ENCODE measurements at regions not wholly inside any gene's neighbourhood (a gene's known extent, or its start where the extent isn't known, plus 50 kb on each side); places are given as distances from the start of the nearest gene placed in this dataset.
A peak's percentile ranks its signal among the peaks of the same experiment; 100 is the strongest.

- DNase-seq (ENCODE audit: low spot score) (no peak), ATAC-seq (ENCODE audit: low read depth) (no peak)
- no peak for TF ChIP-seq CTCF (IDR thresholded peaks at IDR 0.05; ENCODE audit: poor library complexity, severe bottlenecking)
- H3K9me3 ChIP-seq (ENCODE audit: severe bottlenecking), result no peaks in the 10 kb centered on the region
- no peaks in the 10 kb centered on the region for H3K36me3 ChIP-seq (ENCODE audit: low read depth)
- no peak overlapping the region for H3K4me3 ChIP-seq (ENCODE audit: severe bottlenecking)
- H3K4me1 ChIP-seq (ENCODE audit: insufficient read depth, poor library complexity, severe bottlenecking), result no peaks in the 10 kb centered on the region
- H3K27ac ChIP-seq (ENCODE audit: poor library complexity, severe bottlenecking), result no peak overlapping the region
- H3K27me3 ChIP-seq (ENCODE audit: insufficient read depth, poor library complexity, severe bottlenecking), result no peaks in the 10 kb centered on the region
Observed at GRCh38 chr13:30134578-30134977, 172.8 kb downstream of the KATNAL1 start.

GRCh38 chr13:30133996-30134395 lies 173.4 kb downstream of the KATNAL1 start:
- Histone ChIP-seq H3K27ac (ENCODE audit: poor library complexity, severe bottlenecking) (no peak overlapping the region), H3K27me3 (ENCODE audit: insufficient read depth, poor library complexity, severe bottlenecking) (no peaks in the 10 kb centered on the region), H3K4me3 (ENCODE audit: severe bottlenecking) (no peak overlapping the region), H3K9me3 (ENCODE audit: severe bottlenecking) (no peaks in the 10 kb centered on the region), H3K4me1 (ENCODE audit: insufficient read depth, poor library complexity, severe bottlenecking) (no peaks in the 10 kb centered on the region), H3K36me3 (ENCODE audit: low read depth) (no peaks in the 10 kb centered on the region)
- DNase-seq (ENCODE audit: low spot score) (no peak), ATAC-seq (ENCODE audit: low read depth) (no peak)
- no peak for TF ChIP-seq CTCF (IDR thresholded peaks at IDR 0.05; ENCODE audit: poor library complexity, severe bottlenecking)

GRCh38 chr13:30133554-30133912 lies 173.8 kb downstream of the KATNAL1 start:
- TF ChIP-seq CTCF (IDR thresholded peaks at IDR 0.05; ENCODE audit: poor library complexity, severe bottlenecking), result no peak
- ATAC-seq (ENCODE audit: low read depth) (no peak), DNase-seq (ENCODE audit: low spot score) (no peak)
- Histone ChIP-seq H3K27ac (ENCODE audit: poor library complexity, severe bottlenecking) (no peak overlapping the region), H3K27me3 (ENCODE audit: insufficient read depth, poor library complexity, severe bottlenecking) (no peaks in the 10 kb centered on the region), H3K36me3 (ENCODE audit: low read depth) (no peaks in the 10 kb centered on the region), H3K9me3 (ENCODE audit: severe bottlenecking) (no peaks in the 10 kb centered on the region), H3K4me1 (ENCODE audit: insufficient read depth, poor library complexity, severe bottlenecking) (no peaks in the 10 kb centered on the region), H3K4me3 (ENCODE audit: severe bottlenecking) (no peak overlapping the region)

- Histone ChIP-seq H3K27me3 (ENCODE audit: insufficient read depth, poor library complexity, severe bottlenecking) (no peaks in the 10 kb centered on the region), H3K27ac (ENCODE audit: poor library complexity, severe bottlenecking) (no peak overlapping the region), H3K4me1 (ENCODE audit: insufficient read depth, poor library complexity, severe bottlenecking) (no peaks in the 10 kb centered on the region), H3K9me3 (ENCODE audit: severe bottlenecking) (no peaks in the 10 kb centered on the region), H3K4me3 (ENCODE audit: severe bottlenecking) (no peak overlapping the region), H3K36me3 (ENCODE audit: low read depth) (no peaks in the 10 kb centered on the region)
- DNase-seq (ENCODE audit: low spot score), result peak; percentile 88
- peak; percentile 97 for ATAC-seq (ENCODE audit: low read depth)
- TF ChIP-seq CTCF (IDR thresholded peaks at IDR 0.05; ENCODE audit: poor library complexity, severe bottlenecking), result peak; percentile 89
Observed at GRCh38 chr13:30132623-30133553, 174.5 kb downstream of the KATNAL1 start.

GRCh38 chr13:30129411-30129810 lies 177.9 kb downstream of the KATNAL1 start:
- no peaks in the 10 kb centered on the region for H3K27me3 ChIP-seq (ENCODE audit: insufficient read depth, poor library complexity, severe bottlenecking)
- H3K36me3 ChIP-seq (ENCODE audit: low read depth), result no peaks in the 10 kb centered on the region
- H3K4me1 ChIP-seq (ENCODE audit: insufficient read depth, poor library complexity, severe bottlenecking), result peaks cover 3% of the 10 kb centered on the region
- DNase-seq (ENCODE audit: low spot score) (no peak), ATAC-seq (ENCODE audit: low read depth) (no peak)
- no peak for TF ChIP-seq CTCF (IDR thresholded peaks at IDR 0.05; ENCODE audit: poor library complexity, severe bottlenecking)
- no peak overlapping the region for H3K27ac ChIP-seq (ENCODE audit: poor library complexity, severe bottlenecking)
- H3K4me3 ChIP-seq (ENCODE audit: severe bottlenecking), result no peak overlapping the region
- H3K9me3 ChIP-seq (ENCODE audit: severe bottlenecking), result no peaks in the 10 kb centered on the region

All from RWPE2 (cell line).